ENCODE measurements at regions not wholly inside any gene's neighbourhood (a gene's known extent, or its start where the extent isn't known, plus 50 kb on each side); places are given as distances from the start of the nearest gene placed in this dataset.

DNA sequence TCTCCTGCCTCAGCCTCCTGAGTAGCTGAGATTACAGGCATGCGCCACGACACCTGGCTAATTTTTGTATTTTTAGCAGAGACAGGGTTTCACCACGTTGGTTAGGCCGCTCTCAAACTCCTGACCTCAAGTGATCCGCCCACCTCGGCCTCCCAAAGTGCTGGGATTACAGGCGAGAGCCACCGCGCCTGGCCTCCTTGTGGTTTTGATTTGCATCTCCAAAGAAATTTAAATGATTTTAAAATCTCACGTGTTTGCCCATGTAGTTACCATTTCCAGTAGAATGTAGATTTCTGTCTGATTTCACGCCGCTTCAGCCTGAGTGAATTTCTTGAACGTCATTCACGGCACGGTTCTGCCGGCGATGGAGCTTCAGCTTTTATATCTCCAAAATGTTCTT is 55.8 kb downstream of the IGF2 start:
- H3K9me3 Mint-ChIP-seq, result peaks cover 15% of the 10 kb centered on the region
- no peak for DNase-seq (ENCODE audit: low spot score)
- no peaks in the 10 kb centered on the region for H3K36me3 Mint-ChIP-seq (ENCODE audit: low read depth)
- no peak overlapping the region for H3K4me3 Mint-ChIP-seq (ENCODE audit: low read depth)
- no peak overlapping the region for H3K27ac Mint-ChIP-seq
- intact Hi-C loops (cut with micrococcal nuclease), result no loop called here
- peaks cover 15% of the 10 kb centered on the region for H3K27me3 Mint-ChIP-seq (ENCODE audit: low read depth)
- no peaks in the 10 kb centered on the region for H3K4me1 Mint-ChIP-seq (ENCODE audit: low read depth)

- H3K27me3 Mint-ChIP-seq (ENCODE audit: low read depth), result peaks cover 20% of the 10 kb centered on the region
- intact Hi-C loops (cut with micrococcal nuclease), result loop anchor here (1.0 kb wide), 3 partner anchors 66 to 222 kb away; no protein-coding TSS in a partner anchor
- H3K36me3 Mint-ChIP-seq (ENCODE audit: low read depth), result no peaks in the 10 kb centered on the region
- H3K4me3 Mint-ChIP-seq (ENCODE audit: low read depth), result no peak overlapping the region
- peaks cover 23% of the 10 kb centered on the region for H3K4me1 Mint-ChIP-seq (ENCODE audit: low read depth)
- no peaks in the 10 kb centered on the region for H3K9me3 Mint-ChIP-seq
- H3K27ac Mint-ChIP-seq, result peak overlapping the region; percentile 84
- no peak for DNase-seq (ENCODE audit: low spot score)
These were observed 62.0 kb downstream of the IGF2 start for GRCh38 chr11:2077061-2077802.

DNA sequence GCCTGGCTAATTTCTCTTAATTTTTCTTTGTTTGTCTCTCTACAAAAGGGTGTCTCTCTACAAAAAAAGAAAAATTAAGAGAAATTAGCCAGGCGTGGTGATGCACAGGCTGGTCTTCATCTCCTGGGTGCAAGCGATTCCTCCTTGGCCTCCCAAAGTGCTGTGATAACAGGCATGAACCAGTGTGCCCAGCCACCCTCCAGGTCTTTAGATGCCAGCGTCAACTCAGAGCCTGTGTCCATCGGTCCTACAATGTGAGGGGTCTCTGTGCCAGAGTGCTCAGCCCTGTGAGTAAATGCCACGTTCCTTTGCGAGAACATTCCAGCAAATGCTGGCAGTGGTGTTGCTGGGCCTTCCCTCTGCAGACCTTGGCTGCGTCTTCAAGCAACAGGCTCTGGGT is 62.7 kb downstream of the IGF2 start:
- DNase-seq (ENCODE audit: low spot score), result no peak
- no peaks in the 10 kb centered on the region for H3K9me3 Mint-ChIP-seq
- H3K36me3 Mint-ChIP-seq (ENCODE audit: low read depth), result no peaks in the 10 kb centered on the region
- intact Hi-C loops (cut with micrococcal nuclease), result no loop called here
- peak overlapping the region; percentile 84 for H3K27ac Mint-ChIP-seq
- H3K27me3 Mint-ChIP-seq (ENCODE audit: low read depth), result peaks cover 20% of the 10 kb centered on the region
- peaks cover 23% of the 10 kb centered on the region for H3K4me1 Mint-ChIP-seq (ENCODE audit: low read depth)
- no peak overlapping the region for H3K4me3 Mint-ChIP-seq (ENCODE audit: low read depth)

GRCh38 chr11:2074266-2074825 is 64.8 kb downstream of the IGF2 start:
- peaks cover 23% of the 10 kb centered on the region for H3K4me1 Mint-ChIP-seq (ENCODE audit: low read depth)
- H3K27me3 Mint-ChIP-seq (ENCODE audit: low read depth), result peaks cover 11% of the 10 kb centered on the region
- no peak overlapping the region for H3K4me3 Mint-ChIP-seq (ENCODE audit: low read depth)
- no peak overlapping the region for H3K27ac Mint-ChIP-seq
- intact Hi-C loops (cut with micrococcal nuclease), result no loop called here
- H3K9me3 Mint-ChIP-seq, result no peaks in the 10 kb centered on the region
- DNase-seq (ENCODE audit: low spot score), result no peak
- no peaks in the 10 kb centered on the region for H3K36me3 Mint-ChIP-seq (ENCODE audit: low read depth)

DNA sequence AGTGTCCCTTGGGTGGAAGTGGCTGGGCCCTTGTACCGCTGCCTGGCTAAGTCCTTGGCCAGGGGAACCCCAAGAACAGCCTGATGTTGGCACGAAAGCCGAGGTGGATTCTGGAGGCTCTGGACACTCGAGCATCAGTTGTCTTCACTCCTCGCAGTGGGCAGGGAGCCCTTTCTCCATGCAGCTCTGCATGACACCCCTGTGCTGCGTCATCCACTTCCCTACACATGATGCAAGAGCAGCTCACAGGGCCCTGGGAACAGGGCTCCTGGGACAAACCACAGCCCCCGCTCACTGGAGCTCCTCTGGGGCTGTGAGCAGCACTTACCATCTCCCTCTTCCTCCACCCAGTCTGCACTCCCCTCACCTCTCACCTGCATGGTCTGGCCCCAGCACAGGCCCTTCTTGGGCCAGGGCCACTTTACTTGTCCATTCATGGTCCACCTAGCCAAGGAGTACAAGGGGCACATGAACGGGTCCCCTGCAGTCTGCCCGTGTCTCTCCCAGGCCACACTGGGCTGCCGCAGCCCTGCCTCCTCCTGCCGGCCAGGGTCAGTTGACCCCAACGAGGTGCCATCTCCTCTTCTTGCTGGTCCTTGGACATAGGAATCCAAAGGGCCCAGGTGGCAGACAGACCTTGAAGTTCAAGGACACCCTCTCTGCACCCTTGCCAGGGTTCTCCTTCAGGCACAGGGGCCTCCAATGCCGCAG is 66.5 kb downstream of the IGF2 start:
- no peaks in the 10 kb centered on the region for H3K9me3 Mint-ChIP-seq
- intact Hi-C loops (cut with micrococcal nuclease), result no loop called here
- DNase-seq (ENCODE audit: low spot score), result no peak
- peaks cover 19% of the 10 kb centered on the region for H3K4me1 Mint-ChIP-seq (ENCODE audit: low read depth)
- no peak overlapping the region for H3K27ac Mint-ChIP-seq
- H3K36me3 Mint-ChIP-seq (ENCODE audit: low read depth), result no peaks in the 10 kb centered on the region
- H3K4me3 Mint-ChIP-seq (ENCODE audit: low read depth), result no peak overlapping the region
- peaks cover 10% of the 10 kb centered on the region for H3K27me3 Mint-ChIP-seq (ENCODE audit: low read depth)

- Mint-ChIP-seq H3K27ac (no peak overlapping the region), H3K4me1 (ENCODE audit: low read depth) (peaks cover 12% of the 10 kb centered on the region), H3K27me3 (ENCODE audit: low read depth) (peaks cover 10% of the 10 kb centered on the region), H3K36me3 (ENCODE audit: low read depth) (no peaks in the 10 kb centered on the region), H3K9me3 (no peaks in the 10 kb centered on the region), H3K4me3 (ENCODE audit: low read depth) (no peak overlapping the region)
- intact Hi-C loops (cut with micrococcal nuclease), result no loop called here
- DNase-seq (ENCODE audit: low spot score), result no peak
These were observed 67.3 kb downstream of the IGF2 start for GRCh38 chr11:2071748-2072385.

Data from activated T-helper 2 cell treated with anti-CD3 and anti-CD28 coated beads, Interferon-gamma antibody, Interleukin-2, Interleukin-4, amounts not matched to agents 10 μg/mL and 5 μg/mL and 100 μg/mL, durations not matched to agents 14 hours and 24 hours and 36 hours (primary cell).